ENCODE measurements at regions not wholly inside any gene's neighbourhood (a gene's known extent, or its start where the extent isn't known, plus 50 kb on each side); places are given as distances from the start of the nearest gene placed in this dataset.

- dilution Hi-C loops (cut with HindIII; ENCODE audit: low sequenced_read_pairs, unreplicated experiment), result no loop called here
Observed at GRCh38 chr4:111045992-111046391, 423.1 kb upstream of the PITX2 start.

More at GRCh38 chr4:111045992-111046391, 423.1 kb upstream of the PITX2 start:
- H3K4me3 ChIP-seq (ENCODE audit: insufficient read depth, low read depth, low read length), result no peak overlapping the region
- DNase-seq (no peak), ATAC-seq (ENCODE audit: low read depth) (no peak)
- no peak overlapping the region for H2AK9ac ChIP-seq (replicated peaks; ENCODE audit: low read depth, low read length, poor library complexity)
- TF ChIP-seq MAFK (IDR thresholded peaks at IDR 0.05; ENCODE audit: low read depth, low read length), result 0 out of 2 replicates have a peak, but pooled peaks have one; percentile 8
- TF ChIP-seq RCOR1 (IDR thresholded peaks at IDR 0.05; ENCODE audit: insufficient replicate concordance, low read length), result no peak
- no peaks in the 10 kb centered on the region for H3K36me3 ChIP-seq (ENCODE audit: control insufficient read depth, insufficient read depth, low read length)
- in situ Hi-C loops (cut with MboI; ENCODE audit: low sequenced_read_pairs) (no loop called here), intact Hi-C loops (cut with micrococcal nuclease) (no loop called here)
- no TSS peak for BruUV-seq (replicated peaks)
- no peak overlapping the region for H4K91ac ChIP-seq (ENCODE audit: insufficient read depth, low read depth, low read length)
- H4K5ac ChIP-seq (ENCODE audit: low read depth, low read length), result no peak overlapping the region
- no peaks in the 10 kb centered on the region for H3K9me1 ChIP-seq (ENCODE audit: insufficient read depth, low read length)
- no peak overlapping the region for H3K23ac ChIP-seq (ENCODE audit: low read depth, low read length)
- H3K27me3 ChIP-seq (ENCODE audit: control insufficient read depth, insufficient read depth, low read length), result no peaks in the 10 kb centered on the region
- no peak overlapping the region for H2BK20ac ChIP-seq (ENCODE audit: low read depth, low read length)
- no peak overlapping the region for H3K4me2 ChIP-seq (ENCODE audit: low read depth, low read length)
- ChIA-PET CTCF (no interaction called here), POLR2A (ENCODE audit: unreplicated experiment) (no interaction called here)
- H3K9me3 ChIP-seq (ENCODE audit: control insufficient read depth, insufficient read depth, low read length), result 0 out of 2 replicates have a peak, but pooled peaks cover 2% of the 10 kb centered on the region
- H4K20me1 ChIP-seq (ENCODE audit: insufficient read depth, low read length), result no peaks in the 10 kb centered on the region
- no peaks in the 10 kb centered on the region for H3K79me1 ChIP-seq (ENCODE audit: low read depth in 1 of 2, low read length in 2 of 2)
- H2AFZ ChIP-seq (replicated peaks; ENCODE audit: low read length, poor library complexity), result no peak overlapping the region
- H3K27ac ChIP-seq (ENCODE audit: insufficient read depth, low read length), result no peak overlapping the region
- H3K4me1 ChIP-seq (ENCODE audit: control insufficient read depth, insufficient read depth, low read length), result no peaks in the 10 kb centered on the region
- no peak overlapping the region for H3K56ac ChIP-seq (ENCODE audit: extremely low read depth, insufficient read depth, low read length)
- no peak overlapping the region for H4K8ac ChIP-seq (ENCODE audit: low read depth in 2 of 2, low read length in 2 of 2)
- no peak overlapping the region for H2BK5ac ChIP-seq (ENCODE audit: low read depth, low read length, poor library complexity, severe bottlenecking)
- no peak overlapping the region for H2BK15ac ChIP-seq (ENCODE audit: low read depth, low read length)
- no peak overlapping the region for H2BK120ac ChIP-seq (ENCODE audit: low read depth, low read length)
- WGBS, 2 experiments (ENCODE audit: extremely low coverage in 2 of 2, insufficient read length in 1 of 2), result no CpG with 5 or more reads among the region's 2 CpGs
- no peak overlapping the region for H3K14ac ChIP-seq (replicated peaks; ENCODE audit: low read depth, low read length)
- no peak overlapping the region for H3K4ac ChIP-seq (ENCODE audit: low read depth, low read length)
- no peak overlapping the region for H3K18ac ChIP-seq (ENCODE audit: low read depth, low read length)
- no peak overlapping the region for H2AK5ac ChIP-seq (ENCODE audit: low read depth, low read length)
- H3K9ac ChIP-seq (ENCODE audit: low read depth, low read length), result no peak overlapping the region

Measured in IMR-90 (cell line).